ENCODE measurements at regions not wholly inside any gene's neighbourhood (a gene's known extent, or its start where the extent isn't known, plus 50 kb on each side); places are given as distances from the start of the nearest gene placed in this dataset.

DNA sequence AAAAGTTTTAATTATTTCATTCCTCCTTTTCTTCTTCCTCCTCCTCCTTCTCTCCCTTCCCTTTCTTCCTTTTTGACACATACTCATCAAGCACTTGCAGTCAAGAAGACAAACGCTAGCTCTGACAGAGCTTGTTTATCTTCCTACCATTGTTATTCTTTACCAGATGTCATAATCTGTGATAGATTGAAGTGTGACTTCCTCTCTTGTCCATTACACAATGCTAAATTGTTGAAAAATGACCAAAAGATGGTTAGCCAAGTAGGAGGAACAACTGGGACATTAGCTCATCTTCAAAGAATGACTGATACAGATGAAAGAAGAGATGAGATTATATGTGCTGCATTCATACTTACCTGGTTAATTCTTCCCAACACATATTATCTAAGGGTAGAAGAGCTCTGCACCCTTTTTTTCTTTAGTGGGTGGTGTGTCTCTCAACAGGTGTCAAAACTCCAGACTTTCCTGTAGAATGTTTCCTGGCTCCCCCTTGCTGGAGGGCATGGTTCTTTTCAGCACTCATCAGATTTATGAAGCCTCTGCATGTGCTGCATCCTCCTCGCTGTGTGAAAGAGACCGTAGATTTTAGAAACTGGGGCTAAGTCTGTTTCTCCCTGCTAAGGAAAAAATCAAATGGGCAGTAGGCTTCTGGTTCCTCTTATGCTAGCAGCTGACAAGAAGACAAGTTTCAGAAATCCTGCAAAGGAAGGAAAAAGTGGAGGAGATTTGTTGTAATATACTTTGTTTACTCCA is 147.1 kb downstream of the TMX1 start:
- TF ChIP-seq SPI1 (IDR thresholded peaks at IDR 0.05; ENCODE audit: low read depth, low read length), result no peak
- no peak for TF ChIP-seq POLR2A (IDR thresholded peaks at IDR 0.05; ENCODE audit: low read depth, low read length)
- no peak for TF ChIP-seq POLR2AphosphoS5 (IDR thresholded peaks at IDR 0.05; ENCODE audit: low read depth, low read length)
- no peak for TF ChIP-seq TAF1 (IDR thresholded peaks at IDR 0.05; ENCODE audit: low read depth, low read length)

Data from GM12891 (cell line).